ENCODE measurements at regions not wholly inside any gene's neighbourhood (a gene's known extent, or its start where the extent isn't known, plus 50 kb on each side); places are given as distances from the start of the nearest gene placed in this dataset.

- DNase-seq (ENCODE audit: low read depth) = no peak
These were observed 75.7 kb upstream of the UBL3 start for GRCh38 chr13:29926098-29926476.

DNA sequence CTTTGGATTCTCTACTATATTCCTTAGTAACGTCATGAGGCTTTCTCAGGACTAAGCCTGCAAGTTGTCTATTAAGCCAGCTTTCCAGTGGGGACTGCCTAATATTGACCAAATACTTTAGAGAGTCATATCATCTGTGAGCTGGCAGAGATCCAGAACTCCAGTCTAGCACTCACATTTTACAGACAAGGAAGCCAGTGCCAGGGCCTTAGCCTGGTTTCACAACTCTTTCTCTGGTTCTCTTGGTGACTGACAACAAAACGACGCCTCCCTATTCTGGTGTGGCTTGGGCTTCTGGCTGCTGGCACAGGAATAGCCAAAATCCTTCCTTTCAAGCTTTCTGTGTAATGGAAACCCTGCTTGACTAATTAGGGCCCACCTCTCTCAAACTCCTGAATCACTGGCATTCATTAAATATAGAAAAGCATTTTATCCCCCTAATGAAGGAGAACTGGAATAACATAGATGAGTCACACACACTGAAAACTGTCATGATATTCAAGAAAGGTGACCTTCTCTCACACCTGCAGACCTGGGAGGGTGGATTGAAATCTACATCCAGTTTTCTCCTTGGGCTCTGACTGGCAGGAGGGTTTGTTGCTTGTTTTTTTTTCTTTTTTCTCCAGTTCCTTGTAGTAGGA is 75.2 kb upstream of the UBL3 start:
- DNase-seq (ENCODE audit: low read depth) = no peak

DNA sequence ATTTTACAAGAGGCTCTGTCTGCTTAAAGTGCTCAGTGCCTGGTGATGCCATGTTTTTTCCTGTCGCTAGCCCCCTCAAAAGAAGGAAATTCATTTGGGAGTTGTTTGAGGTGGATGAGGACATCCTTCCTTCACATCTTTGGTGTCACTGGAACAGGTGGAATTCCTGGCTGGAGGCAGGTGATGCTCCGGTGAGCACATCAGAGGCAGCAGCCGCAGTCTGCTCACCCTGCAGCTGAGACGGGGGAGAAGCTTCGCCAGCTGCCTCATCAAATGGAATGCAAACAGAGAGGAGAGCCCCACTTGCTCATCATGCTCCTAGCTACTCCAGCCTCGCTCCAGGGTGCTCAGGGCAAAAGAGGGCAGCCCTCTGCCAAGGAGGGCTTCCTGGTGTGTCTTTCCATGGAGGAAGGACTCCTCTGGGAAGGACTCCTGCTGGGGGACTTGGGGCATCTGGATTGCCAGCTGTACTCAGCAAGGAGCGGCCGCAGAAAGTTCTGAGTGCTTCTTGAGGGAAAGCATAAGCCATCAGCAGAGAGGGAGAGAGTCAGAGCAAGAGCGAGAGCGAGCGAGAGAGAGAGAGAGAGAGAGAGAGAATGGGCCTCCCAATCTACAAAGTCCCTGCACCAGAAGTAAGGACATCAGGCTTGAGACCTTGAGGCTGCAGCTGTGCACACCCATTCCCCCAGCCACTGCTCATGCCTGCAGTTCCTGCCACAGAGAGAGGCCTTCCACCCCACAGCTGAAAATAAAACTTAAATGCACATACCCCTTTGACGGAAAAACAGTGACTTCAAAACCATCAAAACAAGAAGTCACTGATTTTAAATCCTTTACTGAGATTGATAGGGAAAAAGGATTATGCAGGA is 74.3 kb upstream of the UBL3 start:
- no peak for DNase-seq (ENCODE audit: low read depth)

- peak; percentile 25 for DNase-seq (ENCODE audit: low read depth)
These were observed 73.4 kb upstream of the UBL3 start for GRCh38 chr13:29923554-29924481.

GRCh38 chr13:29922896-29923295 is 72.5 kb upstream of the UBL3 start:
- DNase-seq (ENCODE audit: low read depth) = no peak

DNA sequence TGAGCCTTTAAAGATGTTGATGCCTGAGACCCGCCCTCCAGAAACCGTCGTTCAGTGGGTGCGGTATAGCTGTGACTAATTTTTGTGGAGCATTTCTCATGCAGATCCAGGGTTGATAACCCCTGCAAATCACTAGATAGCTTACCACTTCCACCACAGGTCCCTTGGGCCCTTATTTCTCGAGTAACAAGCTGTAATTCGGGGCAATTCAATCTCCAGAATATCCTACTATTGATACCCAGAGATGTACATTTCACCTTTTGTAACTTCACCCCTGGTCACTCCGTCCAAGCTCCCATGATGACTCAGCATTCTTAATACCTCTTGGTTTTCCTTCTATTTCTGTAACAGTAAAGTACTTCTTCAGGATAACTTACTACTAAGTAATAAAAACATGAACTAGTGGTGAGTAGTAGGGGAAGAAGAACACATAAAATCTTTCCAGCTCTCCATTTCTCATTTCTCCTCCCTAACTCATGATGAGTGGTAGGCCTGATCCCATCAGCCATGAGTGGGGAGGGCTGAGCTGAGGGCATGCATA is 71.9 kb upstream of the UBL3 start:
- no peak for DNase-seq (ENCODE audit: low read depth)

DNA sequence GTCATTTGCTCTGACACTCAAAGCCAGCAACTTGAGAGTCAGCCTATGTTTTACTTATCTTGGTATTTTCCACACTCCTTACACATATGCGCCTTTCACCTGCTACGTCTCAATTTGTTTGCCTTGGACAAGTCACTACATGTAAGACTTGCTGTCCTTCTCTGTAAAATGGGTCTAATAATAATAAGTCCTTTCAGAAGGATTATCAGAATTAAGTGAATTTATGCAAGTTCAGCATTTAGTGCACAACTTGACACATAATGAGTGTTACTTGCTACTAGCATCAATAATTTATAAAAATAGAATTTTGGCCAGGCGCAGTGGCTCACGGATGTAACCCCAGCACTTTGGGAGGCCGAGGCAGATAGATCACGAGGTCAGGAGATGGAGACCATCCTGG is 71.1 kb upstream of the UBL3 start:
- no peak for DNase-seq (ENCODE audit: low read depth)

DNA sequence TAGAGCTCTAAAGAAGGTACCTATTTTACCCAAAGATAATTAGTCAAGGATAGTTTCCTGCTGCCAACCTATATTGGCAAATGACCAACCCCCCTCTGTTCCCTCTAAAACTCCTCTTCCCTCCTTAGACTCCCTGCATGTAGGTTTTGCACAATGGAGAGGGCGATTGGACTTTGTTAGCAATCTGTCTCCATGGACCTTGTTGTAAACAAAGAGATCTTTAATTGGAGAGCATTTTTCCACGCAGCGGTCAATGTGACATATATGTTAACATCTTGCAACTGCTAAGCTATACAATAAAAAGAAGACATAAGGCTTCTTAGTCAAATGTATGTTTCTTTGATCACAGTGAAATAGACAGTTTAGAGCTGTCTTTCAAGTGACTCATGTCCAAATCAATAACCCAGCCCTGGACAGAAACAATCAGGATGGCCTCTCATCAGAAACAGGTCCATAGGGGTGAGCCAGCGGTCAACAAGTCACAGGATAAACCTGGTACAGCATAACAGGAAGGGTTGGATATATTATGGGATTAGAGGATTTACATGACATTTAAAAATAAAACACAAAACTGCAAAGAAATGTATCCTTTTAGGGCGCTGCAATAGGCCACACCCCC is 69.7 kb upstream of the UBL3 start:
- no peak for DNase-seq (ENCODE audit: low read depth)

- DNase-seq (ENCODE audit: low read depth) = no peak
These were observed 68.4 kb upstream of the UBL3 start for GRCh38 chr13:29918845-29919244.

- no peak for DNase-seq (ENCODE audit: low read depth)
These were observed 67.2 kb upstream of the UBL3 start for GRCh38 chr13:29917650-29918049.

DNA sequence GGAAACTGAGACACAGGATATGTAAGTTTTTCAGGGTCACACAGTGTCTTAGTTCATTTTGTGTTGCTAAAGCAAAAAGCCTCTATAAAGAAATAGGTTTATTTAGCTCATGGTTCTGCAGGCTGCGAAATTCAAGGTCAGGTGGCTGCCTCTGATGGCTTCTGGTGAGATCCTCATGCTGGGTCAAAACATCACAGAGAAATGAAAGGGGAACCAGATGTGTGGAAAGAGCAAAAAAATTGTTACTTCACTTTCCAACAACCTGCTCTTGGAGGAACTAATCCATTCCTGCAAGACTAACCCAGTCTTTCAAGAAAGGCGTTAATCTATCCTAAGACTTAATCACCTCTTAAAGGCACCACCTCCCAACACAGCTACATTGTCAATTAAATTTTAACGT is 64.2 kb upstream of the UBL3 start:
- no peak for DNase-seq (ENCODE audit: low read depth)

DNA sequence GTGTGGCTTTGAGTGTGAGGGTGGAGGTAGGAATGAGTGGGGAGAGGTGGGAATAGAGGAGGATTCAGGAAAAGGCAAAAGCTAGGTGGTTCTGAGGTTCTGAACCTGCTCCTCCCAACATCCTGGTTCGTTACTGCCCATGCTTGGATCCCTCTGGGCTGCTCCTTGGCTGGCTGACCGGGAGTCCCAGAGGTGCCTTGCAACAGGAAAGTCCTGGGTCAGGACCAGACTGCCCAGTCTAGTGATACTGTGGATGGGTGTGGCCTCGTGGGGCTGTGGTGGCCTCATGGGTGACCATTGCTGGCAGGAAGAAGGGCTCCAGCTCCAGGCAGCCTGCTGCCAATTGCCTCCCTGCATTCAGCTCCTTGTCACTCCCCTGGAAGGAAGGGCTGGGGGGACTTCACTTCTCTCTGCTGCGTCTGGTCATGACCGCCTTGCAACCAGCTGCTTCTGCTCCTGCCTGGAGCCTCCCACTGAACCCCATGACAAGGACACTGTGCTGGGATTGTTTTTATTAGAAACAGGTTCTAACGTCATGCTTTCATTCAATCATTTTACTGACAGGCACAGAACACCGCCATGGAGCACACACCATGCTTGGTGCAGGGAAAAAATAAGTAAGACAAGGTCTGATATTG is 61.5 kb upstream of the UBL3 start:
- DNase-seq (ENCODE audit: low read depth) = no peak

DNA sequence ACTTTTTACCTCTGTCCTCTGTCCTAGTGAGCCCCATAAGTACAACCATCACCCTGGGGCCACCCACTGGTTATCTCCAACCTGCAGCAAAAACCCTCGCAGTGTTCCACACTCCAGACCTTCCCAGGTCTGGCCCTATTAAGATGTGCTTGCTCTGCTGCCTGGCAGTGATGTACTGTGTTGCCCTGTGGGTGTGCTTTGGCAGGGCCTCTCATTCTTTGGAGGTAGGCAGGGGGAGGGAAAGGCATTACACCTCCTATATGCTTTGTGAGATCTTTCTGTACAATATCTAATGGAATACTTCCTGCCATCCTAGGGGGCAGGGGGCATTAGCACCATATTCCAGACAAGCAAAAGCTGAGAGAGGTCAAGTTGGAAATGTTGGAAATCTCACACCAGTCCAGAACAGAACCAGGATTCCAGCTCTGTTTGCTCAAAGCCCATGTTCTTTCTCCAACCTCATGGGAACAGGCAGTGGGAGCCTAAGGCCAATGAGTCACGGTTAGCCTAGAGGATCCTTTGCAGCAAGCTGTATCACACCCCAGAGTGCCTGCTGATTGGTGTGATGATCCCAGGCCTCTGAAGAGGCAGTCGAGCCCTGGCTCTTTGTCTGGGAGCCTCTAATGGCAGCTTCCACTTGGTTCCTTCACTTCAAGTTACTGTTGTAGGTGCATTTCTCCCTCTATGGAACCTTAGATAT is 59.7 kb upstream of the UBL3 start:
- no peak for DNase-seq (ENCODE audit: low read depth)

DNA sequence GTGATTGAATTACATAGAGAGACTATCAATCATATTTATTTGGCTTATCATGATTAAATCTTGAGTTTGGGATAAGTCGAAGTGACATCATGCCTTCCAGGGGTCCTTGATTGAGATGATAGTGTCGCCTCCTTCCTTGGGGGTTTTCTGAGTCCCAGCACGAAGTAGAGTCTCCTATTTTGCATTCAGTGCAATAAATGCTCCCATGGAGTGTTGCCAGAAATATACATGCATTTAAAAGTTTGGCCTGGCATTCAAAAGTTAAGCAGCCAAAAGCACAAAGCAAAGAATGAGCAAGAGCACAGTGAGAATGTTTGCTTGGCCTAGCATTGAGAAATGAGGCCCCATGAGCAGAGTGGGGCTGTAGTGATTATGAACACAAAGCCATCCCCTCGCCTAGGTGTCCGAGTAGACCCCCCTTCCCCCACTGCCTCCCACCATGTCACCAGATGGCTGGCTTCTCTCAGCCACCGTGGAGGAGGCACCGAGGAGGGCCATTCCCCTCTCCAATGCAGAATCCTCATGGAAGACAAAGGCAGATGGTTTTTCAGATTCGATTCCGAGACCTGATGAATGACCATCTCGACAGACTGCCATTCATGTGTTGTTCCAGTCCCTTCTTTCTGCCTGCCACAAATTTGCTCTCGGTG is 58.8 kb upstream of the UBL3 start:
- DNase-seq (ENCODE audit: low read depth) = no peak

GRCh38 chr13:29908416-29909080 is 58.1 kb upstream of the UBL3 start:
- DNase-seq (ENCODE audit: low read depth) = no peak

GRCh38 chr13:29907670-29908069 is 57.3 kb upstream of the UBL3 start:
- DNase-seq (ENCODE audit: low read depth) = no peak

DNA sequence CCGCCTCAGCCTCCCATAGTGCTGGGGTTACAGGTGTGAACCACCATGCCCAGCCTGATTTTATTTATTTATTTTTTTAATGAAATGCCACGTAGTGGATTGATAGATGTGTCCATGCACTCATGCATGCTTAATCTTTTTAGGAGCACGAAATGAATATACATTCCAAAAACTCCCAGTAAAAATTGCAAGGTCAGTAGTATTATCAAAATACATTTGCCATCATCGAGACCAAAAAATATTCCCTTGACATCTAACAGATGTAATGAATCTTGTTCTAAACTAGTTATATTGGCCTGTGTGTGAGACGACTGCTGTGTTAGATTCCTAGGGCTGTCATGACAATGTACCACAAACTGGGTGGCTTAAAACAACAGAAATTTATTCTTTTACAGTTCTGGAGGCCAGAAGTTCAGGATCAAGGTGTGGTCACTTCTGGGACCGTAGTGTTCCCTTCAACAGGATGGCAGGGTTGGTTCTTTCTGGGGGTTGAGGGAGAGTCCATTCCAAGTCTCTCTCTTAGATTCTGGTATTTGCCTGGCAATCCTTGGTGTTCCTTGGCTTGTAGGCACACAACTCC is 56.1 kb upstream of the UBL3 start:
- DNase-seq (ENCODE audit: low read depth) = no peak

GRCh38 chr13:29905845-29906244 is 55.4 kb upstream of the UBL3 start:
- DNase-seq (ENCODE audit: low read depth) = no peak

GRCh38 chr13:29903996-29904395 is 53.6 kb upstream of the UBL3 start:
- DNase-seq (ENCODE audit: low read depth) = no peak

Data from T follicular helper cell (primary cell).